PFSK-1 (cell line): ENCODE measurements at regions not wholly inside any gene's neighbourhood (a gene's known extent, or its start where the extent isn't known, plus 50 kb on each side); places are given as distances from the start of the nearest gene placed in this dataset.

Experiments used
- FOXP2 ChIP-seq: optimal IDR thresholded peaks from 2 replicates; pipeline ENCODE3; 2011; ENCODE audit warnings: borderline replicate concordance, control low read depth, inconsistent platforms; ENCODE audit not compliant: insufficient read depth; ENCODE audit errors: extremely low read length, extremely low read depth
- POLR2AphosphoS5 ChIP-seq: IDR thresholded peaks from 2 replicates; pipeline ENCODE4 v1.6.1; 2012; ENCODE audit warnings: low read depth, mild to moderate bottlenecking, control low read depth, low read length, moderate library complexity
- REST ChIP-seq, 2 experiments: IDR thresholded peaks; 2 replicates each; pipeline versions ENCODE4 v1.6.1 to v1.8.0; 2011 to 2012; ENCODE audit warnings: low read depth in 2 of 2, low read length in 2 of 2, control low read depth in 1 of 2, inconsistent platforms in 1 of 2, mild to moderate bottlenecking in 1 of 2, moderate library complexity in 1 of 2; ENCODE audit not compliant: insufficient read depth in 1 of 2
- SIN3A ChIP-seq: IDR thresholded peaks from 2 replicates; pipeline ENCODE4 v1.6.1; 2012; ENCODE audit warnings: mild to moderate bottlenecking, low read length, moderate library complexity, borderline replicate concordance; ENCODE audit not compliant: insufficient read depth
- TAF1 ChIP-seq: IDR thresholded peaks from 2 replicates; pipeline ENCODE4 v1.6.1; 2012; ENCODE audit warnings: low read length, control low read depth, borderline replicate concordance; ENCODE audit not compliant: insufficient read depth

- TF ChIP-seq REST (IDR thresholded peaks at IDR 0.05; ENCODE audit: insufficient read depth in 1 of 2, low read depth in 2 of 2, low read length in 2 of 2) (no peak), FOXP2 (peak; percentile 22), SIN3A (no peak), TAF1 (no peak)
Observed at GRCh38 chr2:226308986-226309385, 490.6 kb downstream of the IRS1 start.

- TF ChIP-seq SIN3A, result no peak
- TF ChIP-seq REST (IDR thresholded peaks at IDR 0.05; ENCODE audit: insufficient read depth in 1 of 2, low read depth in 2 of 2, low read length in 2 of 2), result no peak
- no peak for TF ChIP-seq TAF1
- no peak for TF ChIP-seq POLR2AphosphoS5
- TF ChIP-seq FOXP2, result no peak
Observed at GRCh38 chr2:226308323-226308680, 491.3 kb downstream of the IRS1 start.

DNA sequence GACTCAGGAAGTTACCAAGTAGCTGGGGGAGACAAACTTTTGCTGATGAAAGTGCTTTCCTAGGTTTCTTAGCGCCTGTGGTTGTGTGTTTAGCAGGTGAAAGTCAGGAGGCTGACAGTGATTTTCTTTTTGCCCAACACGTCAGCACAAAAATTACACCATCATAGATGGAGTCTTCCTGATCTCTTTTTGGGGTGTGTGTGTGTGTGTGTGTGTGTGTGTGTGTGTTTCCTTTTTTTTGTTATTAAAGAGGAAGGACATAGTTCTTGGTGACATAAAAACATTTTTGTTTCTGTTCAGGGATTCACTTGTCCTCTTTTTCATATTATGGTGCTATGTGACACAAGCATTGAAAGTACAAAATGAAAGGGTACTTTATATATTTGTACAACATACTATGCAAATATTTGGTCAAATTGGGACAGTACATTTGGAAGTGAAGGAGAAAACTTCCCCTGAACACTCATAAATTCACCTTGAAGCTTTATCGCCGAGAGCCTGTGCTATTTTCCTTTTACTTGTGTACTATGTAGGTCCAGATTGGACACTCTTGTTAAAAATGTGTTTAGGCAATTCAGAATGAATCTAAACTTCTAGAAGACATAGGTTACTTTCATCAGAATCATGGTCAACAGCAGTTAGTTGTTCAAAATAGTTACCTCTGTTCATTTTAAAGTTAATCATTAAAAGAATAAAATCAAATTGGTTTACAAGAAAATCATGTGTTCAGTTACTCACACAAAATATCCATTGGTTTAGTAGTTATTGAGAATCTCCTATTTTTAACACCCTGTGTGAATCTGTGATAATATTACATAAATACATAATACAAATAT, 491.9 kb downstream of the IRS1 start:
- no peak for TF ChIP-seq REST (IDR thresholded peaks at IDR 0.05; ENCODE audit: insufficient read depth in 1 of 2, low read depth in 2 of 2, low read length in 2 of 2)
- TF ChIP-seq FOXP2, result no peak
- TF ChIP-seq TAF1, result no peak
- no peak for TF ChIP-seq POLR2AphosphoS5
- no peak for TF ChIP-seq SIN3A

- TF ChIP-seq TAF1 (no peak), POLR2AphosphoS5 (no peak), SIN3A (no peak), REST (IDR thresholded peaks at IDR 0.05; ENCODE audit: insufficient read depth in 1 of 2, low read depth in 2 of 2, low read length in 2 of 2) (no peak)
Observed at GRCh38 chr2:226306969-226307368, 492.7 kb downstream of the IRS1 start.
